Kidney (tissue), 13 donors: ENCODE measurements at regions not wholly inside any gene's neighbourhood (a gene's known extent, or its start where the extent isn't known, plus 50 kb on each side); places are given as distances from the start of the nearest gene placed in this dataset.

Experiments used
- DNase-seq, 5 donors: peaks; one replicate each; pipeline ENCODE4 v3.0.0-alpha.2; 2013 to 2020
- FAIRE-seq: peaks from 2 replicates; lab custom pipeline; 2012; peaks lifted over from hg19 to GRCh38; lab: Jason Lieb, UNC
- H3K27ac ChIP-seq, 2 donors: one replicate each; pipeline ENCODE4 v1.7.0; 2013; ENCODE audit warnings: low read depth in 2 of 2, low read length in 2 of 2, inconsistent platforms in 1 of 2
- H3K27me3 ChIP-seq: one replicate; pipeline ENCODE4 v1.7.1; 2013; ENCODE audit warnings: low read length, inconsistent platforms; ENCODE audit not compliant: control insufficient read depth, insufficient read depth
- H3K36me3 ChIP-seq, 3 donors: one replicate each; pipeline versions ENCODE4 v1.7.0 to v1.7.1; 2013; ENCODE audit warnings: low read length in 3 of 3, control low read depth in 1 of 3, inconsistent platforms in 1 of 3; ENCODE audit not compliant: insufficient read depth in 3 of 3, control insufficient read depth in 2 of 3
- H3K4me1 ChIP-seq, 3 donors: one replicate each; pipeline versions ENCODE4 v1.7.0 to v1.7.1; 2013; ENCODE audit warnings: low read length in 3 of 3, inconsistent platforms in 1 of 3, low read depth in 1 of 3; ENCODE audit not compliant: control insufficient read depth in 2 of 3, insufficient read depth in 2 of 3
- H3K4me3 ChIP-seq, 3 donors: one replicate each; pipeline versions ENCODE4 v1.7.0 to v1.8.1; 2013; ENCODE audit warnings: low read length in 3 of 3, control low read depth in 1 of 3, inconsistent platforms in 1 of 3
- H3K9ac ChIP-seq, 3 donors: one replicate each; pipeline versions ENCODE4 v1.7.0 to v1.7.1; 2013; ENCODE audit warnings: low read length in 3 of 3, control low read depth in 1 of 3, inconsistent platforms in 1 of 3
- H3K9me3 ChIP-seq, 3 donors: one replicate each; pipeline versions ENCODE4 v1.7.0 to v1.7.1; 2013; ENCODE audit warnings: low read length in 3 of 3, control low read depth in 1 of 3, inconsistent platforms in 1 of 3; ENCODE audit not compliant: control insufficient read depth in 2 of 3, insufficient read depth in 1 of 3
- intact Hi-C: fragments of 100-400 bp; cut with DNase I; formaldehyde crosslinking; loops from one replicate; pipeline ENCODE4 v1.11.1; 2022
- TF ChIP-seq, protein P1 (sequence below): IDR thresholded peaks from 3 replicates; pipeline ENCODE4 v1.5.1; 2012; ENCODE audit warnings: mild to moderate bottlenecking, moderate library complexity, borderline replicate concordance; ENCODE audit not compliant: insufficient read depth; ENCODE audit errors: extremely low read depth
- donor health status: control.
- donor health status: control.
- donor health status: control.
- donor health status: control.
- donor health status: control.
- donor health status: DM: yes; HTN: yes; CAD: no.
- donor health status: Normal renal cell carcinoma (clear cell type).

DNA sequence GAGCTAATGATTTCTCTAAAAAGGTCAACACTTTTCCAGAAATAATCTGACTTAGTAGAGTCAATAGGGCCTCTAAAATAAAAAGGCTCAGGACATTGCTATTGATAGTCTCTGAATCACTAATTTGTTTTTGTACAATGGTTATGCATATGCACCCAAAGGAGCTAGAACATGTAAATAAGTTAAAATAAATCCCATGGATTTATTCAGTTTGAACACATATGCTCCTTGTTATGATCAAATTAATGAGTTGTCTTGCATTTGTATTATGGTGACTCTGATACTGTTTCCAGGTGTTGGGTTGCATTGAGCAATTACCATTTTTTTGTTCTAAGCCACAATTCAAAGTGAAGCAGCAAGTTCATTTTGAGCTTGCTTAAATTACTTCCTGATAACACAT is 276.0 kb upstream of the TUSC1 start:
- intact Hi-C loops, result no loop called here
- Histone ChIP-seq H3K4me1 (no peaks in the 10 kb centered on the region), H3K27me3 (no peaks in the 10 kb centered on the region), H3K9ac (no peak overlapping the region), H3K27ac (no peak overlapping the region), H3K9me3 (no peaks in the 10 kb centered on the region), H3K4me3 (no peak overlapping the region), H3K36me3 (no peaks in the 10 kb centered on the region)
- no peak for DNase-seq
- no peak for FAIRE-seq
- TF ChIP-seq, protein P1, sequence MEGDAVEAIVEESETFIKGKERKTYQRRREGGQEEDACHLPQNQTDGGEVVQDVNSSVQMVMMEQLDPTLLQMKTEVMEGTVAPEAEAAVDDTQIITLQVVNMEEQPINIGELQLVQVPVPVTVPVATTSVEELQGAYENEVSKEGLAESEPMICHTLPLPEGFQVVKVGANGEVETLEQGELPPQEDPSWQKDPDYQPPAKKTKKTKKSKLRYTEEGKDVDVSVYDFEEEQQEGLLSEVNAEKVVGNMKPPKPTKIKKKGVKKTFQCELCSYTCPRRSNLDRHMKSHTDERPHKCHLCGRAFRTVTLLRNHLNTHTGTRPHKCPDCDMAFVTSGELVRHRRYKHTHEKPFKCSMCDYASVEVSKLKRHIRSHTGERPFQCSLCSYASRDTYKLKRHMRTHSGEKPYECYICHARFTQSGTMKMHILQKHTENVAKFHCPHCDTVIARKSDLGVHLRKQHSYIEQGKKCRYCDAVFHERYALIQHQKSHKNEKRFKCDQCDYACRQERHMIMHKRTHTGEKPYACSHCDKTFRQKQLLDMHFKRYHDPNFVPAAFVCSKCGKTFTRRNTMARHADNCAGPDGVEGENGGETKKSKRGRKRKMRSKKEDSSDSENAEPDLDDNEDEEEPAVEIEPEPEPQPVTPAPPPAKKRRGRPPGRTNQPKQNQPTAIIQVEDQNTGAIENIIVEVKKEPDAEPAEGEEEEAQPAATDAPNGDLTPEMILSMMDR, result no peak

DNA sequence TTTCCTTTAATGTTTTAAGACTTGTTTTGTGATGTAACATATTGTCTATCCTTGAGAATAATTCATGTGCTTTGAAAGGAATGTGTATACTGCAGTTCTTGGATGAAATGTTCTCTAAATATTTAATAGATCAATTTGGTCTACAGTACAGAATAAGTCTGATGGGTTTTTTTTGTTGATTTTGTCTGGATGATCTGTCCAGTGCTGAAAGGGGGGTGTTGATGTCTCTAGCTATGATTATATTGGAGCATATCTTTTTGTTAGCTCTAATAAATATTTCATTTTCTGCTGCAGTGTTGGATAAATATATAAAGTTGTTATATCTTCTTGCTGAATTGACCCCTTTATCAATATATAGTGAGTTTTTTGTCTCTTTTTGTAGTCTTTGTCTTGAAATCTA is 269.9 kb upstream of the TUSC1 start:
- no peaks in the 10 kb centered on the region for H3K36me3 ChIP-seq
- intact Hi-C loops, result no loop called here
- H3K4me3 ChIP-seq, result no peak overlapping the region
- no peaks in the 10 kb centered on the region for H3K27me3 ChIP-seq
- TF ChIP-seq, protein P1, result no peak
- no peaks in the 10 kb centered on the region for H3K9me3 ChIP-seq
- DNase-seq (no peak), FAIRE-seq (no peak)
- no peak overlapping the region for H3K27ac ChIP-seq
- no peaks in the 10 kb centered on the region for H3K4me1 ChIP-seq
- H3K9ac ChIP-seq, result no peak overlapping the region

DNA sequence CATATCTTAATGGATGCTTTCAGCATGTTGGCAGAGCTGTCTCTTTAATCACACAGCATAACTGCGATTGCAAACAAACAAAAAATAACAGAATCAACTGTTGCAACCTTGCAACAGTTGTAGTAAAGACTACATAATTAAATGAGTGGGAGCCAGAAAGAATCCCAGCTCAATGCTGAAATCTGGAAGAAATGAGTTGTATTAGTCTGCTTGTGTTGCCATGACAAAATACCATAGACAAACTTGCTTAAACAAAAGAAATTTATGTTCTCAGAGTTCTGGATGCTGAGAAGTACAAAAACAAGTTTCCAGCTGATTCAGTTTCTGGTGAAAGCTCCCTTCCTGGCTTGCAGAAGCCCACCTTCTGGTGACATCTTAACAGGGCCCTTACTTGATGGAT is 260.9 kb upstream of the TUSC1 start:
- no peak overlapping the region for H3K27ac ChIP-seq
- no peak for DNase-seq
- TF ChIP-seq, protein P1, result no peak

DNA sequence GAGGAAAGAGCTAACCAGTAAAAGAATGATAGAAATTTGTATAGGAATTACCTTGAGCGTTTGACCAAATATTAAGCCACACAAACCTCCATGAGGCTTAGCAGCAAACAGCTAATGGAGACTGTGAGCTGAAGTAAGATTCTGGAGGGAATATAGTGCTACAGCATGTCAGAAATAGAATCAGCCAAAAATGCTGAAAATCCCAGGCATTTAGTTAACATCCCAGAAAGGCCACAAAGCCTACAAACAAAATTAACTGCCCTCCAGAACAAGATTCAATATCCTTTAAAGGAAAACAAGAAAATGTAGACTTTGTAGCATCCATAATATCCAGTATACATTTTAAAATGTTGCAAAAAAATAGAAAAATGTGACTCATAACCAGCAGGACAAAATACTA is 257.8 kb upstream of the TUSC1 start:
- no peaks in the 10 kb centered on the region for H3K36me3 ChIP-seq
- no peak overlapping the region for H3K9ac ChIP-seq
- FAIRE-seq (no peak), DNase-seq (no peak)
- no peaks in the 10 kb centered on the region for H3K27me3 ChIP-seq
- no peaks in the 10 kb centered on the region for H3K4me1 ChIP-seq
- TF ChIP-seq, protein P1, result no peak
- H3K27ac ChIP-seq, result no peak overlapping the region
- no peaks in the 10 kb centered on the region for H3K9me3 ChIP-seq
- intact Hi-C loops, result no loop called here
- H3K4me3 ChIP-seq, result no peak overlapping the region

More for the DNA sequence above, 260.9 kb upstream of the TUSC1 start:
- Histone ChIP-seq H3K4me1 (no peaks in the 10 kb centered on the region), H3K36me3 (no peaks in the 10 kb centered on the region), H3K4me3 (no peak overlapping the region), H3K9ac (no peak overlapping the region), H3K9me3 (no peaks in the 10 kb centered on the region), H3K27me3 (no peaks in the 10 kb centered on the region)
- no peak for FAIRE-seq
- intact Hi-C loops, result no loop called here
